HG03439 (cell line): ENCODE measurements at regions not wholly inside any gene's neighbourhood (a gene's known extent, or its start where the extent isn't known, plus 50 kb on each side); places are given as distances from the start of the nearest gene placed in this dataset.

Source experiments
- ATAC-seq: cut with Tn5 transposase; IDR thresholded peaks from one replicate; pipeline ENCODE4 v1.9.1; 2021; ENCODE audit warnings: mild to moderate bottlenecking, moderate library complexity; ENCODE audit not compliant: unreplicated experiment

DNA sequence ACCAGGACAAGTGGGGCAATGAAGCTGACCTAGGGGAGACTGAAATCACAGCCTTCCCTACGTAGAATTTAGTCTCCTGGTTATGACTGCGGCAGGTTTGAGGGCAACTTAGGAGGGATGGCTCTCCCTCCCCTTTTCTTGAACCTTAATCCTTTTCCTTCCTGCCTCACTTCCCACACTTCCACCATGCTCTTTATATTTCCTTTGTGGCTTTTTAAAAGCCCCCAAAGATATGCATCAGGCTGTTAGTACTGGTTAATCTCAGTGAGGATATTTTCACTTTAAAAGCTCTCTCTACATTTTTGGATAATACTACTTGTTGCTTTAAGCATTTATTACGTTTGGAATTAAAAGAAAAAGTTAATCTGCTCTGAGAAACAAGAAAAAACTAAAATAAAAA, 339.2 kb downstream of the SOX2 start:
- no peak for ATAC-seq

DNA sequence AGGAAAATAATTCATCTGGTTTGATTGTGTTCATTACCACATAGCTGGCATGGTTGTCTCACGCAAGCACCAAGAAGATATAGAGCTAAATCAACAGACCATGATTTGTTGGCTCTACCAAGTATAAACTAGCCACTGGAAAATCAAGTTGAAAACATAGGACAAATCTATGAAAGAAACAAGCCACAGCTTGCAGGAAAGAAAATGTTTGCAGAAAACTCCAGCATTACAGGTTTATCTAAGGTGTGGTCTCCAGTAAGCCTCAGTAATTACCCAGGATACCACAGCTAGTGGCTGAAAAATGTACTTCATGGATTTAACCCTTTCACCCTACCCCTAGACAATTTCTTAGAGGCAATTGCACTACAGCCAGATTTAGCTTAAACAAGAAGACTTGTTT, 340.6 kb downstream of the SOX2 start:
- no peak for ATAC-seq

DNA sequence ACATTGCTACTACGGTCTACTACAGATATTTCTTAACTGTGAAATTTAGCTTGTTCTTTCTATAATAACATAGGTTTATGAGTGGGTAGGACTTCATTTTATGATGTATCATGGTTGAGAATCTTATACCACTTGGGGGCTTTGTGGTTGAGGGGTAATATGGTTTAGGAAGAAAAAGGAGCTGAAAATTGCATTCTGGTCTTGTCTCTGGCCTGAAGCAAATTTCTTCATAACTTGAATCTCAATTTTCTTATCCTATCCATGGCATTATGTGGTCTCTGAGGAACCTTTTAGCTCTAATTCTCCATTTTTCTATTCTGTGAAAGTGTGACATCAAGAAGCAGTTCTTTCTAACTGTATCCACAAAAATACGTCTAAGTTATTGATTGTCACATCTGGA, 341.0 kb downstream of the SOX2 start:
- no peak for ATAC-seq

DNA sequence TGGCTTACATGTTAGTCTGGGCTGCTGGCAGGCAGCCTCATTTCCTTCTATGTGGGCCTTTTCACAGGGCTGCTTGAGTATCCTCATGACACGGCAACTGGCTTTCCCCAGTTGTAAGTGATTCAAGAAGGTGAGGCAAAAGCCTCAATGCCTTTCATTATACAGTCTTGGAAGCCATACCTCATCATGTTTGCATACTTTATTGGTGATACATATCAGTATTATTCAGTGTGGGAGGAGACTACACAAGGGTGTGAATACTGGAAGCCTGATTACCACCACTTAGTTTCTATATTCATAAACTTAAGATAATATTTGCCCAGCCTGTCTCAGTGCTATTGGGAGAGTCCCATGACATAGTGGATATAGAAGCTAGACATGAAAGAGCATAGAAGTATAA, 346.8 kb downstream of the SOX2 start:
- ATAC-seq, result no peak

DNA sequence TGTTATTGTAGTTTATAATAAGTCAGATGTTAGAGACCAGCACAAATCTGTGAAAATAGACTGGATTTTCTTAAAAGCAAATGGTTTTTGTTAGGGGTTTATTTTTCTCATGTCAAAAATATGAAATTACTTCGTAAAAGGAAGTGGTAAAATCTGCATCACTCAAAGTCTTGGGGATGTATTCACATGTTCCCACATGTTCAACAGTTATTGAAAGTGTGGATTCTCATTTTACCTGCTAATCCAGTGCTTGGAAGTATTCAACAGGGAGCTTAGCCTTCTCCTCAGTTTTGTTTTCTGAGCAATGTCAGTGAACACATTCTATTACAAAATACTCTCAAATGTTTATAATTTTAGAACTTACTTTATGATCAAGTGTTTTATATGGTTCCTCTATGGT, 352.0 kb downstream of the SOX2 start:
- ATAC-seq, result no peak

DNA sequence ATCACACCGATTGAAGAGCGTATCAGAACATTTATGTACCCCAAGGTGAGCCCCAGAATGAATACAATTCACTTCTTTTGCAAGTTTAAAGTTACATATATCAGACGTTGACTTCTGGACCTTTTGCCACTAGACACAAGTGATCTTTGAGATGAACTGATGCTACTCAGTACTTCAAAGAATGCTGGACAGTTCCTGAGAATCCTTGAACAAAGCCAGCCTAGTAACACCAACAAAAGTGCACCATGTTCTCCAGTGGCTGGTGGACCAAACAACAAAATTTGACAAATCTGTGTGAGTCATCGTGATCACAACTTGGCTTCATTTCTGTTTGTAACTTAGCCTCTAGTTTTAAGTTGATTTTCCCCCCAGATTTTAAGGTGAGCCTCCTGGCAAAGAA, 355.7 kb downstream of the SOX2 start:
- no peak for ATAC-seq

DNA sequence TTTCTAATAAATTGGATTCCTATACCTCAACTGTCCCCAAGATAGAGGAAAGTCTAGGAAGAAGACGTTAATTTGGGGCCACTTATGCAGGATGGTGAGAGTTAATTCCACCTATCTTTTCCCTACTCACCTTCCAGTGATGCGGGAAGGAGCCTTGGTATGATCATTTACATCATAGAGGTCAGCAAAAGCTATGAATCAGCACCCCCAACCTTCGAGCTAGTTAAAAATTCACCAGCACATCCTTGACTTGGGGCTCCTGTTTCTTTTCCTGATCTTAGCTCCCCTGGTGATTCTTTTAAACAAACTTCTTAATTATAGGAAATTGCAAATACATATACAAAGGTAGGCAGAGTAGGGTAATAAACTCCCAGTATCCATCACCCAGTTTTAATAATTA, 366.6 kb downstream of the SOX2 start:
- no peak for ATAC-seq

DNA sequence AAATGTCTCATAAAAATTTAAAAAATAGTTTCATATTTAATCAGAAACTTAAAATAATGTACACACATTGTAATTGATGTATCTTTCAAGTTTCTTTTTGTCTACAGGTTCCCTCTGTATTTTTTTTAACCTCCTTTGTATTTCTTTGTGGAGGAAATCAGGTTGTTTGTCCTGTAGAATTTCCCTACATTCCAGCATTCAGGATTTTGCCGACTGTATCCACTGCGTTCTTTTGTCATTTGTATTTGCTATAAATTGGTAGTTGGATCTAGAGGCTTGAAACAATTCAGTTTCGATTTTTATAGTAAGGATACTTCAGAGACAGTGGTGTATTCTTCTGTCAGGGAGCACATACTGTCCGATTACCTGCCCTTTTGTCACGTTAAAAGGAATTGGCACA, 367.2 kb downstream of the SOX2 start:
- no peak for ATAC-seq

DNA sequence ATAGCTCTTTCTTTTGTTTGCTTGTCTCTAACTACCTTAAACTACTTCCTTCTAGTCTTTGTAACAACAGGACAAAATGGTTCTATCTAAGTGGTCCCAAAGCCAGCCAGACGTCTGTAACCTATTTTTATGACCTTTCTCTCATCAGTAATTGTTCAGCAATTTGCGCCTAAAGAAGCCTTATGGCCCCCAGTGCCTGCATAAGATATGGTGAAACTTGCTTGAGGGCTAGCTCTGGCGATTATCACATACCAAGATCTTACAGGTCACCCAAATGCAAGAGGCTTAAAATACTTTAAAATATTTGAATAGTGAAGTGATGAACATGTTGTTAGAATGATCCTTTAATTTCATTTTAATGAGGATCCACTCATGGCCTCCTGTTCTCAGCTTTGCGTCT, 369.4 kb downstream of the SOX2 start:
- ATAC-seq, result no peak

DNA sequence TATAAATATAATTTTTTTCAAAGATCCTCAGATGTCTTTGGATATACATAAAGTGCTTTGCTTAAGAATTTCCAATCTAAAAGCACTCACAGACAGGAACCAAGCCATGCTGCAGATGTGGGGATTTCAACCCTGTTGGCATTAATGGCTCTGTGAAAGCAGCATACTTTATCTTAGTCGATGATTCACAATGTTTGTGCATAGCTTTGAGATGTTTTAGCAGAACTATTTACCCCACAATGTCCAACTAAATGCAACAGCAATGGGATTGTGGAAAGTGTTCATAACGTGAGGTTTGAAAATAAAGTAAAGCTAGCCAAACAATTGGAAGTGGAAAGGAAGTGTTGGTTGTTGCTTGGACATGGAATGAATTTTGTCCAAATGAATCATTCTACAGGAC, 371.4 kb downstream of the SOX2 start:
- ATAC-seq, result no peak

DNA sequence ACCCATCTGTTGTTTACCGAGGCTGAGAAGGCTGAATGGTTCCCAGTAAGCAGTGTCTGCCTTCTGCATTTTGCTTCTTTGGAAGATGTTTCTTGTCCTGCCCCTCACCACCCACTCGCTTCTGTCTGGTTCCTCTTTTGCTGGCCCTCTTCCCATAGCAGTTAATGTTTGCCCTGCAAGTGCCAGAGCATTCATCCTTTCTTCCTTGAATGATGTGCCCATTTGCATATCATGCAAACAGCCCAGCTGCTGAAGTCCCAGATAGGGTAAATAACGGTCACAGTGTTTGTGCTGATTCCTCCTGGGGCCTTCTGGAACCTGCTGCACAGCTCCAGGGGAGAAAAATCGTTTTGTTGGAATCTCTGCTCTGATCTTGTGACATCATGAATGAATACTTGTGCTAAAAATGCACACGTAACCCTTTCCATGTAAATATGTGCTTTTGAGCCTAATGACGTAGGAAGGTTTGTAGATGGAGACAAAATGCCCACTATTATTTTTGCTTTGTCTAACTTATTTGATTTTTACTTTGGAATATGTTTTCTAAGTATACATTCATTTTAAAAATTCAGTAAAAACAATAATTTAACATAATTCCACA, 381.0 kb downstream of the SOX2 start:
- no peak for ATAC-seq

DNA sequence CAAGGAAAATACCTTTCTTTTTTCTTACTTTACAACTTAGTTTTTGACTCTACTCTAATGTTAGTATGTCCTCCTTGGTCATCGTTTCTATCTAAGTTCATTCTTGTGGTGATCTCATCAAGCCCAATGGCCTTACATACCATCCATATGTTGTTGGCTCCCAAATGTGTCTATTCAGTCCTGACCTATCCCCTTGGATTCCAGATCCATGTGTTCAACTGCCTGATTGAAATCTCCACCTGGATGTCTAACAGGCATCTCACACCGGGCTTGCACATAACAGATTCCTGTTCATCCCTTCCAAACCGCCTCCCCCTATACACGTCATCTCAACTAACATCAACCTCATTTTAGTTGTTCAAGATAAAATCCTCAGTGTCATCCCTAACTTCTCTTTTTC, 382.6 kb downstream of the SOX2 start:
- no peak for ATAC-seq

DNA sequence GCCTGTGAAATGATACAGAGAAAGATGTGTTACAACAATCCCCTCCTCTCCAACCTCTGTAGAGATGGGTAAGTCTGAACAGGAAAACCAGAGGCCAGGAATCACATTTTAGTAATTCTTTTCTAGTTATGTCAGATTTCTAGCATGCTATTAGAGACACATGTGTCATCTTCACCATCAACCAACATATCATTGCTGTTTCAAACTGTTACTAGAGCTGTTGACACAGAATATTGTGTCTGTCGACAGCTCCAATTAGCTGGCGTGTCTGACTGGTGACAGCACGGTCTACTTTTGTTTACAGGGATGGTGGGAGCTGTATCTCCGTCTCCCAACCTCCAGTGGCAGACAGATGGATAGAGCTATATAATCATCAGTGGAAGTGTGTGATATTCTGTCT, 393.2 kb downstream of the SOX2 start:
- ATAC-seq, result no peak

DNA sequence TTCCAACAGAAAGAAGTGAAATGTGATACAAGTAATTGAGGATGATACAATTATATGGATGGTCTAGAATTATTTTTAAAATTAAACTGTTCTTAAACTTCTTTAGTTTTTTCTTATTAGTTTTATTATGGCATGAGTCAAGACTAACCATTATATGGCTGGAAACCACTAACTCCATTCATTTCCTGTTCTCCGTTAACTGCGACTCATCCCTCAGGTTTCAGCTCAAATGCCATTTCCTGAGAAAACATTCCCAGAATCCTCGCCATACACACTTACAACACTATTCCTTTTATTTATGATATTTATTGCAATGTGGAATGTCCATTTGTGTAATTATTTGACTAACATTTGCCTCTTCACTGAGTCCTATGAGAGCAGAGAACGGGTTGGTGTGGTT, 394.1 kb downstream of the SOX2 start:
- no peak for ATAC-seq

DNA sequence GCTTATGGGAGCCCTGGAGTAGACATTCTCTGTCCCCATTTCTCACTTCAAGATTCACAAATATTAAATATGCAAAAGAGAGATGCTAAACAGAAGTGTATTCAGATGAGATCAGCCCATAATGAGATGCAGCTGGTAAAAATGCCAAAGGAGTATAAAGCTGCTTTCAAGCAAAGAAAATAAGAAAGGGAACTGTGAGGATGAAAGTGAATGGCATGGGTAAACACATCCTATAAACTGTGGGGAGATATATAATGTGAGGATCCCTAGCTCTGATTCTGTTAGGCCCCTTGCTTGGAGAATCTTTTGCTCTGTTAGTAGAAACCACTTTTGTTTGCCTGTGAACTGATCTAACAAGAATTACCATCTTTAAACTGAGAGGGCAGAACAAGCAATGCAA, 396.6 kb downstream of the SOX2 start:
- no peak for ATAC-seq

DNA sequence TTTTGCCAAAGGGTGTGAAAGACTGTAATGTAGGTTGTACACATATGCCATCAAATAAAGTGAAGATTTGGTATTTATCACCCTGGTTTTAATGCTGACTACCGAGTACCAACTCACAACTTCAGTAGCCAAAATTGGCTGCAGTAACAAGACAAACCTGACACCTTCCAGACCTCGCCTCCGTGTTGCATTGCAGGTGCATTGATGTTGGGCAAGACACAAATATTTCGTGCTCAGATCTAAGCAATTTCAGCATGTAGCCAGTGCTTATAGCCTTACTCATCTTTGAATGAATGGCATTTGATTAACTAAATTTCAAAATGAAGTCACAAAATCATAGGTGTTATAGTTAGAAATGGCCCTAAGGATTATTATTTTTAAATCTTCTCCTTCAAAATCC, 400.2 kb downstream of the SOX2 start:
- ATAC-seq, result no peak

DNA sequence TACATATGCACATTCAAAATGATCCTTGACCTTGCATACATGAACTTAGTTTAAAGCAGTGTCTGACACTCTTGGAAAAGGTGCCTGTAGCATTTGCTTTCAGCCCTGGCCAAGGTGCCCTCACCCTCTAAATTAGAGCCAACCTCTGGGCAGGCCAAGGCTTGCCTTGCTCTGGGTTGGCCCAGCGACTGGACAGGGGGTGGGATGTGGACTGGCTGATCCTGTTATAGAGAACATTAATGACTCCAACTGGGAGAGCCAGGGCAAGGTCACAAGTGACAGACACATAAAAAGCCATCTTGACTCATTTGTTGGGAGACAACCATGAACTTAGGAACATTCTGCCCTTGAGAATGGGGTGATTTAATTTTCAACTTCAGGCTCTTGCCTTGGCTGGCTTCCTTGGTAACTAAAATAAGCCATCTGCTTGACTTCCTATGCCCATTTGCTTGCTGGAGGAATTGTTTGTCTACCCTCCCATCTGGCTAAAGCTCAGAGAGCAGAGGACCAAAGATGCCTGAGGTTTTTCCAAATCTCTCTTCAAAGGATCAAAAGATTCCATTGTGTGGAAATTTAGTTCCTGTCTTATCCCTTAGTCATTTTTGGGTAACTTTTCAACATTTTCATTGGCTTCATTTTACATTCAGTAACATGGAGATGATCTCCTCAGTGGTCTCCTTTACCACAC, 403.7 kb downstream of the SOX2 start:
- no peak for ATAC-seq

DNA sequence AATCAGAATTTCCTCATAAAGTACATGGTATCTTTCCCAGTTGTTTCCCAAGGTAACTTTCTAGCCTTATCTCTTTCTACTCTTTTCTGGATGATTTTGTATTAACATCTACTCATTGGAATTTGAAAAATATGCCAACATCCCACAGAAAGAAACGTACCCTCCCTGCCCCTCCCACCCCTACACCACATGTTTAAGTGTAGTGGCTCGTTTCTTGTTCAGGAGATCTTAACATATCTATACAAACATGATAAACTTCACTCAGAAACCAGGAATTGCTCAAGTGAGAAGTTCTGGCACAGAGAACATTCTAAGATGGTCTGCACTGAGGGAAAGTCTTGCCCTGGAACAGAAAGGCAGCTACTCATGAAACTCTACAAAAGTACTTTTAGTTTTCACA, 404.7 kb downstream of the SOX2 start:
- ATAC-seq, result no peak

DNA sequence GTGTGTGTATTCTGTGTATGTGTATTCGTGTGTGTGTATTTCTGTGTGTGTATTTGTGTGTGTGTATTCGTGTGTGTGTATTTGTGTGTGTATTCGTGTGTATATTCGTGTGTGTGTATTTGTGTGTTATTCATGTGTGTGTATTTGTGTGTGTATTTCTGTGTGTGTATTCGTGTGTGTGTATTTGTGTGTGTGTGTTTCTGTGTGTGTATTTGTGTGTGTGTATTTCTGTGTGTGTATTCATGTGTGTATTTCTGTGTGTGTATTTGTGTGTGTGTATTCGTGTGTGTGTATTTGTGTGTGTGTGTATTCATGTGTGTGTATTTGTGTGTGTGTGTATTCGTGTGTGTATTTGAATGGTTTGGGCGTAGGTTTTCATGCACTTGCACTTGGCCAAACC, 405.4 kb downstream of the SOX2 start:
- no peak for ATAC-seq

DNA sequence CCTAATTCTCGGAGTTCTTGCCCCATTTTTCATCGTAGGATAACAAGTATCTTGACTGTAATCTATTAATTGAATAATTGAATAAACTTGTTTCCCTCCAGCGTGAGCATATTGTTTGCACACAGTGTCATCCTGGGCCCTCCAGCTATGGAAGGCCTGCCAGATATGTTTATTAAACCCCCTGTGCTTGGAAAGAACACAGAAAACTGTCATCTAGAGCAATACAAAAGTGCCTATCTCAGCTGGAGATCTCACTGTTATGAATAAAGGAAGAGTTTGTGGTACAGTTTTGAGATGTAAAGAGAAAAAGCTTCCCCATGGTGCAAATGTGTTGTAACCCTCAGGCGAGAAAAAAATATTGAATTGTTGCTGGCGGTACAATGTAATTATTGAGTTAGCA, 405.9 kb downstream of the SOX2 start:
- no peak for ATAC-seq

DNA sequence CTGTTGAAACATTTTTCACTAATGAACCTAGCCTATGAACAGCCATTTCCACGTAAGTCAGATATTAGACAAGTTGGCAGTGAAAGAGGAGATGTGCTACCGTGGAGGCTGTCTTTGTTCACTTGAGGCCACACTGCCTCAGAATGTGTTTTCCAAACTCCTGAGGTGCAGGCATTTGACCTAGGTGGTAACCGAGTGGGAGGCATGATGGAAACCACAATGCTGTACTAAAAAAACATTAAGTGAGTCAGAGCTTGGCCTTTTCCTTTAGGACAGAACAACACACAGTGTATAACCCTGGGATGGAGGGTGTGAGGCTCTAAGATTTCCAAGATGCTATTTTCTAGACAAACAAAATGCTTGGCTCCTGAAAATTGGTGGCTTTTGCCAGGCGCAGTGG, 406.3 kb downstream of the SOX2 start:
- ATAC-seq, result no peak

DNA sequence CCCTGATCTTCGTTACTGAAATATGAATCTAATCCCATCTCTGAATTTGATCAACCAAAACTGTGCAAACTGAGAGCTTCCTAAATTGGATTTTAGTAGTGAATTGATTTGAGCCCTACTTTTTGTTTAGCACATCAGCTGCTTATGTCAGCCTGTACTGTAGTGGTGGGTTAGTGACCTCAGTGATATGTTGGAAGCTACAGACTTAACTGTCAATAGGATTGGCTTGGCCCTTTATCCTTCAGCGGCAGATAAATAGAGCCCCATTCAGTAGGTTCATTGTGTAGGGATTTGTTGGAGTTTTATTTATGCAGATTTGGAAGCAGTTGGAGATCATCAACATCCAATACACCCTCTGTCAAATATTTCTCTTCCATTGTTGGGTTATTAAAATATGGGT, 409.7 kb downstream of the SOX2 start:
- no peak for ATAC-seq

DNA sequence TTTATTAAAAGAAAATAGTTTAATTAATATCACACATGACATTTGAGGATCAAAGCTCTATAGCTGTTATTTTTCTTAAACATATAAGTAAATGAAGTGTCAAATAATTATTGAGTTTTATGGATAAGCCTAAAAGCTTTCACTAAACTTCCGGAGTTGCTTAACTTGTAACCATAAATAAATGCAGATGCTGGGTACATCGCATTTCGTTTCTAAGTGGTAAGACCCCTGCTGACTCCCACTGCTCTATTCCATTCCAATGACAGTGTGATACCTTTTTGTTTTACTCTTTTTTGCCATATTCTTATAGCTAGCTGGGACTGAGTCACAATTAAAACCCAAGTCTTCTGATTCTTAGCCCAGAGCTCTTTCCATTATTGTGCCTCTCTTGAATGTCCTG, 411.1 kb downstream of the SOX2 start:
- ATAC-seq, result no peak
